ENCODE measurements at regions not wholly inside any gene's neighbourhood (a gene's known extent, or its start where the extent isn't known, plus 50 kb on each side); places are given as distances from the start of the nearest gene placed in this dataset.

- no peak for DNase-seq
- Histone ChIP-seq H3K4me1 (no peaks in the 10 kb centered on the region), H3K36me3 (no peaks in the 10 kb centered on the region), H3K9me3 (replicated peaks) (no peaks in the 10 kb centered on the region), H3K27ac (replicated peaks) (no peak overlapping the region), H3K27me3 (ENCODE audit: low read depth) (no peaks in the 10 kb centered on the region), H3K4me3 (no peak overlapping the region)
- intact Hi-C loops (cut with micrococcal nuclease): no loop called here
- TF ChIP-seq CTCF (IDR thresholded peaks at IDR 0.05; ENCODE audit: borderline replicate concordance): no peak
Measured at GRCh38 chr20:11132819-11133415, 459.1 kb upstream of the JAG1 start.

- Histone ChIP-seq H3K4me1 (no peaks in the 10 kb centered on the region), H3K36me3 (no peaks in the 10 kb centered on the region), H3K9me3 (replicated peaks) (no peaks in the 10 kb centered on the region), H3K27me3 (ENCODE audit: low read depth) (no peaks in the 10 kb centered on the region), H3K27ac (replicated peaks) (no peak overlapping the region), H3K4me3 (no peak overlapping the region)
- no peak for DNase-seq
- intact Hi-C loops (cut with micrococcal nuclease): no loop called here
- TF ChIP-seq CTCF (IDR thresholded peaks at IDR 0.05; ENCODE audit: borderline replicate concordance): no peak
Measured at GRCh38 chr20:11136691-11137090, 462.9 kb upstream of the JAG1 start.

GRCh38 chr20:11137688-11138087, 463.9 kb upstream of the JAG1 start:
- Histone ChIP-seq H3K36me3 (no peaks in the 10 kb centered on the region), H3K4me3 (no peak overlapping the region), H3K4me1 (no peaks in the 10 kb centered on the region), H3K9me3 (replicated peaks) (no peaks in the 10 kb centered on the region), H3K27me3 (ENCODE audit: low read depth) (no peaks in the 10 kb centered on the region), H3K27ac (replicated peaks) (no peak overlapping the region)
- DNase-seq: no peak
- intact Hi-C loops (cut with micrococcal nuclease): no loop called here
- TF ChIP-seq CTCF (IDR thresholded peaks at IDR 0.05; ENCODE audit: borderline replicate concordance): no peak

- H3K4me1 ChIP-seq: no peaks in the 10 kb centered on the region
- H3K27me3 ChIP-seq (ENCODE audit: low read depth): no peaks in the 10 kb centered on the region
- intact Hi-C loops (cut with micrococcal nuclease): no loop called here
- no peak for TF ChIP-seq CTCF (IDR thresholded peaks at IDR 0.05; ENCODE audit: borderline replicate concordance)
- no peak overlapping the region for H3K4me3 ChIP-seq
- H3K36me3 ChIP-seq: no peaks in the 10 kb centered on the region
- no peaks in the 10 kb centered on the region for H3K9me3 ChIP-seq (replicated peaks)
- no peak for DNase-seq
- H3K27ac ChIP-seq (replicated peaks): no peak overlapping the region
Measured at GRCh38 chr20:11140359-11140758, 466.6 kb upstream of the JAG1 start.

GRCh38 chr20:11143481-11143880, 469.7 kb upstream of the JAG1 start:
- no peak for DNase-seq
- no peaks in the 10 kb centered on the region for H3K27me3 ChIP-seq (ENCODE audit: low read depth)
- H3K36me3 ChIP-seq: no peaks in the 10 kb centered on the region
- intact Hi-C loops (cut with micrococcal nuclease): no loop called here
- no peak overlapping the region for H3K27ac ChIP-seq (replicated peaks)
- no peaks in the 10 kb centered on the region for H3K4me1 ChIP-seq
- no peaks in the 10 kb centered on the region for H3K9me3 ChIP-seq (replicated peaks)
- no peak overlapping the region for H3K4me3 ChIP-seq
- TF ChIP-seq CTCF (IDR thresholded peaks at IDR 0.05; ENCODE audit: borderline replicate concordance): no peak
